ENCODE measurements at regions not wholly inside any gene's neighbourhood (a gene's known extent, or its start where the extent isn't known, plus 50 kb on each side); places are given as distances from the start of the nearest gene placed in this dataset.

GRCh38 chr14:21863289-21863688 is 189.7 kb upstream of the OR4E1 start (continued):
- TF ChIP-seq ZNF592 (IDR thresholded peaks at IDR 0.05) = no peak

GRCh38 chr14:21861153-21861552 is 187.5 kb upstream of the OR4E1 start:
- in situ Hi-C loops (cut with MboI) = no loop called here
- H3K9ac ChIP-seq (ENCODE audit: control insufficient read depth, insufficient read depth, low read length) = no peak overlapping the region
- H3K36me3 ChIP-seq (ENCODE audit: control insufficient read depth in 2 of 2, insufficient read depth in 2 of 2, low read length in 1 of 2) = no peaks in the 10 kb centered on the region
- POLR2A ChIA-PET = no interaction called here
- CTCF ChIA-PET = interaction anchor here (1.1 to 6.1 kb wide), 5 partner anchors 8 to 59 kb away, joined by 3 to 49 read pairs (median 3); no protein-coding TSS in a partner anchor
- no TSS peak for BruUV-seq (replicated peaks)
- H2AFZ ChIP-seq (ENCODE audit: control insufficient read depth, low read depth, low read length) = no peak overlapping the region
- H3K27me3 ChIP-seq (replicated peaks in 1 of 2; ENCODE audit: control insufficient read depth in 2 of 2, insufficient read depth in 2 of 2, low read length in 1 of 2) = no peaks in the 10 kb centered on the region; a peak in 1 of 4 replicates
- WGBS (ENCODE audit: insufficient coverage, insufficient replicate concordance, low lambda C conversion rate, missing lambda C conversion rate) = 20% methylated on average over 4 of the region's 4 CpGs
- H3K27ac ChIP-seq (ENCODE audit: control insufficient read depth, insufficient read depth) = no peak overlapping the region
- no peak for FAIRE-seq
- TF ChIP-seq MEF2B (IDR thresholded peaks at IDR 0.05; ENCODE audit: partially characterized antibody, poor library complexity, severe bottlenecking) (no peak), BRCA1 (IDR thresholded peaks at IDR 0.05; ENCODE audit: low read depth, low read length) (no peak), EGR1 (IDR thresholded peaks at IDR 0.05; ENCODE audit: borderline replicate concordance in 1 of 2, low read depth in 2 of 2, low read length in 2 of 2) (no peak), MTA3 (IDR thresholded peaks at IDR 0.05; ENCODE audit: borderline replicate concordance, low read length) (no peak), BMI1 (IDR thresholded peaks at IDR 0.05; ENCODE audit: borderline replicate concordance) (no peak), E2F4 (IDR thresholded peaks at IDR 0.05; ENCODE audit: low read depth, low read length) (no peak), KDM1A (IDR thresholded peaks at IDR 0.05; ENCODE audit: borderline replicate concordance) (no peak), SPI1 (IDR thresholded peaks at IDR 0.05; ENCODE audit: borderline replicate concordance, insufficient read depth, low read depth, low read length) (no peak)
- RAD21 ChIA-PET (ENCODE audit: unreplicated experiment) = no interaction called here
- H4K20me1 ChIP-seq (ENCODE audit: control insufficient read depth, insufficient read depth) = no peaks in the 10 kb centered on the region
- SMC1A ChIA-PET (ENCODE audit: uncharacterized antibody, unreplicated experiment) = no interaction called here
- H3K79me2 ChIP-seq (ENCODE audit: control insufficient read depth, insufficient read depth, low read length) = no peaks in the 10 kb centered on the region
- H3K4me1 ChIP-seq (ENCODE audit: control insufficient read depth, insufficient read depth, low read length) = no peaks in the 10 kb centered on the region
- no peaks in the 10 kb centered on the region for H3K9me3 ChIP-seq (replicated peaks; ENCODE audit: control insufficient read depth, insufficient read depth, low read length)
- H3K4me3 ChIP-seq = no peak overlapping the region
- ATAC-seq = no peak
- H3K4me2 ChIP-seq (ENCODE audit: control insufficient read depth, insufficient read depth) = no peak overlapping the region
- no peak for DNase-seq (ENCODE audit: low read depth, low spot score)
- intact Hi-C loops (cut with micrococcal nuclease; ENCODE audit: unreplicated experiment) = no loop called here
